HCT116 (cell line): ENCODE measurements at regions not wholly inside any gene's neighbourhood (a gene's known extent, or its start where the extent isn't known, plus 50 kb on each side); places are given as distances from the start of the nearest gene placed in this dataset.

Experiments used
- ATF3 ChIP-seq: IDR thresholded peaks from 2 replicates; pipeline ENCODE4 v1.6.1; 2012
- CEBPB ChIP-seq: IDR thresholded peaks from 2 replicates; pipeline ENCODE4 v1.6.1; 2012; ENCODE audit warnings: low read depth
- CTCF ChIP-seq, 3 experiments: fragments of 200-600 bp in 1 of 3; sonication (generic) in 1 of 3; IDR thresholded peaks in 2 of 3; conservative IDR thresholded peaks in 1 of 3; 2 replicates each; pipeline ENCODE4 v1.5.1; 2012 to 2017; ENCODE audit warnings: low read depth in 2 of 3, low read length in 2 of 3, antibody characterized with exemption in 1 of 3, borderline replicate concordance in 1 of 3, control low read depth in 1 of 3, mild to moderate bottlenecking in 1 of 3, mixed read lengths in 1 of 3, mixed run types in 1 of 3, moderate library complexity in 1 of 3; ENCODE audit not compliant: insufficient read depth in 1 of 3
- EZH2 ChIP-seq: fragments of 200-600 bp; sonication (generic); IDR thresholded peaks from 2 replicates; pipeline ENCODE4 v1.6.1; 2017; ENCODE audit warnings: antibody characterized with exemption, mixed run types
- EZH2phosphoT487 ChIP-seq: fragments of 200-600 bp; IDR thresholded peaks from 2 replicates; pipeline ENCODE4 v1.6.1; 2018; ENCODE audit warnings: antibody characterized with exemption, borderline replicate concordance
- MAX ChIP-seq: IDR thresholded peaks from 2 replicates; pipeline ENCODE4 v1.6.1; 2012
- POLR2A ChIP-seq: IDR thresholded peaks from 2 replicates; pipeline ENCODE4 v1.7.0; 2011; ENCODE audit warnings: borderline replicate concordance; ENCODE audit not compliant: insufficient read depth, insufficient read length; ENCODE audit errors: extremely low read depth
- POLR2AphosphoS5 ChIP-seq: IDR thresholded peaks from 2 replicates; pipeline ENCODE4 v1.6.1; 2011; ENCODE audit warnings: mild to moderate bottlenecking, low read depth, low read length, moderate library complexity
- SRF ChIP-seq: IDR thresholded peaks from 2 replicates; pipeline ENCODE4 v1.6.1; 2012; ENCODE audit warnings: low read depth
- ZBTB33 ChIP-seq: IDR thresholded peaks from 2 replicates; pipeline ENCODE4 v1.6.1; 2011; ENCODE audit warnings: mild to moderate bottlenecking, low read length, moderate library complexity; ENCODE audit not compliant: insufficient replicate concordance; ENCODE audit errors: extremely low read depth
- ZFX ChIP-seq: fragments of 450-650 bp; IDR thresholded peaks from 2 replicates; pipeline ENCODE4 v1.6.1; 2017

- no peak for TF ChIP-seq CTCF (IDR thresholded peaks at IDR 0.05 in 2 of 3, conservative IDR thresholded peaks at IDR 0.05 in 1 of 3; ENCODE audit: borderline replicate concordance in 1 of 3, insufficient read depth in 1 of 3, low read depth in 2 of 3, low read length in 2 of 3)
- TF ChIP-seq EZH2: no peak
- no peak for TF ChIP-seq ZBTB33
- no peak for TF ChIP-seq SRF
- TF ChIP-seq ATF3: no peak
- no peak for TF ChIP-seq POLR2A
- no peak for TF ChIP-seq CEBPB
- no peak for TF ChIP-seq POLR2AphosphoS5
- TF ChIP-seq EZH2phosphoT487: no peak
- no peak for TF ChIP-seq ZFX
- TF ChIP-seq MAX: no peak
Measured at GRCh38 chr16:9407206-9407758, 315.8 kb downstream of the HAPSTR1 start.
